ENCODE measurements at regions not wholly inside any gene's neighbourhood (a gene's known extent, or its start where the extent isn't known, plus 50 kb on each side); places are given as distances from the start of the nearest gene placed in this dataset.

DNA sequence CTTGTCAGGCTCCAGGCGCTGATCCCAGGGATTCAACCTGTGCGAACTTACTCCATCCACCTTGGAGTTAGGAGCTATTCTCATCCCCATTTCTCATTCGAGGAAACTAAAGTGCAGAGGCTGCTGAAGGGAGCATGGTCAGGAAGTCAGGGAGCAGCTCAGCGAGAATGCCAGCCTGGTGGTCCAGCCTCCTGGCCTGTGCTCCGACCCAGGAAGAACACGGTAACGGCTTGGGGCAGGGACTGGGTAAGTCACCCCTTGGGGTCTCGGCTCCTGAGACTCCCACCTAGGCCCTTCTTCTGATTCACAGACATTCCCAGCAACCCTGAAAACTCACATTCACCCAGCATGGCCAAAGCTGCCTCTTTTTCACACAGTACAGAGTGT is 132.8 kb downstream of the CRYBB2 start:
- H3K4me3 ChIP-seq (ENCODE audit: low read depth, low read length): no peak overlapping the region
- DNase-seq (ENCODE audit: low read depth): no peak
- TF ChIP-seq, protein P1, sequence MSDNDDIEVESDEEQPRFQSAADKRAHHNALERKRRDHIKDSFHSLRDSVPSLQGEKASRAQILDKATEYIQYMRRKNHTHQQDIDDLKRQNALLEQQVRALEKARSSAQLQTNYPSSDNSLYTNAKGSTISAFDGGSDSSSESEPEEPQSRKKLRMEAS (IDR thresholded peaks at IDR 0.05; ENCODE audit: low read depth, low read length): no peak
- no peak for TF ChIP-seq POLR2A (IDR thresholded peaks at IDR 0.05; ENCODE audit: extremely low read depth, insufficient read length)
- TF ChIP-seq, protein P2, sequence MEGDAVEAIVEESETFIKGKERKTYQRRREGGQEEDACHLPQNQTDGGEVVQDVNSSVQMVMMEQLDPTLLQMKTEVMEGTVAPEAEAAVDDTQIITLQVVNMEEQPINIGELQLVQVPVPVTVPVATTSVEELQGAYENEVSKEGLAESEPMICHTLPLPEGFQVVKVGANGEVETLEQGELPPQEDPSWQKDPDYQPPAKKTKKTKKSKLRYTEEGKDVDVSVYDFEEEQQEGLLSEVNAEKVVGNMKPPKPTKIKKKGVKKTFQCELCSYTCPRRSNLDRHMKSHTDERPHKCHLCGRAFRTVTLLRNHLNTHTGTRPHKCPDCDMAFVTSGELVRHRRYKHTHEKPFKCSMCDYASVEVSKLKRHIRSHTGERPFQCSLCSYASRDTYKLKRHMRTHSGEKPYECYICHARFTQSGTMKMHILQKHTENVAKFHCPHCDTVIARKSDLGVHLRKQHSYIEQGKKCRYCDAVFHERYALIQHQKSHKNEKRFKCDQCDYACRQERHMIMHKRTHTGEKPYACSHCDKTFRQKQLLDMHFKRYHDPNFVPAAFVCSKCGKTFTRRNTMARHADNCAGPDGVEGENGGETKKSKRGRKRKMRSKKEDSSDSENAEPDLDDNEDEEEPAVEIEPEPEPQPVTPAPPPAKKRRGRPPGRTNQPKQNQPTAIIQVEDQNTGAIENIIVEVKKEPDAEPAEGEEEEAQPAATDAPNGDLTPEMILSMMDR (IDR thresholded peaks at IDR 0.05; ENCODE audit: low read depth, low read length): no peak
- TF ChIP-seq MYC (IDR thresholded peaks at IDR 0.05; ENCODE audit: low read depth, low read length): no peak

DNA sequence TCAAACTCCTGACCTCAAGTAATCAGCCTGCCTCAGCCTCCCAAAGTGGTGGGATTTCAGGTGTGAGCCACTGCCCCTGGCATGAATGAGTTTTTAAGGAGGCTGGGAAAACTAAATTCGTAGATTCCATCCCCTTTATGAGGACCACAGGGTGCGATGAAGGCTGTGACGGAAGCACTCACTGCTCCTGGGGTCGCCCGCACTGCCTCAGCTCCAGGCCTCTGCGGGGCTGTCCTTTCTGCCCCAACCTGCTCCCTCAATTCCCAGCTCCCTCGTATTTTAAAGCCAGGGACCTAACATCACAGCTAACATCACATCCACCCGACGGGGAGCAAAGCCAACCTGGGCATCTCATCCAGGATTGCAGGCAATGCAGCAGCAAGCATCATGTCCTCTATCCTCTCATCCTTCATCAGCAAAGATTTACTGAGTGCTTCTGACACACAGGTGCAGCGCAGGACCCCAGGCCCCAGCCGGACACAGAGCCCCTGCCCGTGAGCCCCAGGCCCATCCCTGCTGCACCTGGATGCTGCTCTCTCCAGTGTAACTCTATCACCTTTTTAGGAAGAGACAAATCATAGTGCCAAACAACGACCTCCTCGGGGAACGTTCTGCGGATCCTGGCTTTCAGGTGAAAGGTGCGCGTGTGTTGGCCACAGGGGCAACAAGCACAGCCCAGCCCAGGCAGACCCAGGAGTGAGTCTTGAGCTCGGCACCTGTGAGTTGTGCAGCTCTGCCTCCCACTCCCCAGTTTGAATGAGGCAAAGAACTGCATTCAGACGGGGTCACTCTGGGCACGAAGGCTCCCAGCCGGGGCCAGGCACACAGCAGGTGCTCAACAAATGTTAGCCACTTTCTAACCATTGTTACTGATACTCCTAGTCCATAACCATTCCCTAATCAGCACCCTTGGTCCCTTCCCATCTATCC is 134.3 kb downstream of the CRYBB2 start:
- DNase-seq (ENCODE audit: low read depth): no peak
- TF ChIP-seq, protein P1 (IDR thresholded peaks at IDR 0.05; ENCODE audit: low read depth, low read length): no peak
- TF ChIP-seq, protein P2 (IDR thresholded peaks at IDR 0.05; ENCODE audit: low read depth, low read length): no peak
- TF ChIP-seq MYC (IDR thresholded peaks at IDR 0.05; ENCODE audit: low read depth, low read length) (no peak), POLR2A (IDR thresholded peaks at IDR 0.05; ENCODE audit: extremely low read depth, insufficient read length) (no peak)
- no peak overlapping the region for H3K4me3 ChIP-seq (ENCODE audit: low read depth, low read length)

DNA sequence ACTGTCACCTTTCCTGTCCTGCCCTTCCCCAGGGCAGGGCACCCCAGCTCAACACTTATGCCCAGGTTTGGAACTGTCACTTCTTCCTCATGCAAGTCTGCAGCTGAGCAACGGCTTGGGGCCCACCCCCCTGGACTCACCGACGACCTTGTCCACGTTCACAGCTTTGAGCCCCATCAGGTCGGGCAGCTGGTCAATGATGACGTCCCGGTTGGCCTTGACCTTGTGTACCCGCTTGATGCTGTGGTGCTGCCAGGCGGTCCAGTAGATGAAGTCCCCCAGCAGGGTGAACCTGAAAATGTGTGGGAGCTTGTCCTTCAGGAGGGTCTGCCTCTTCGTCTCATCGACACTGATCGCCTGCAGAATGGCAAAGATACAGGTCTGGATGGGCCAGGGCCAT is 135.0 kb downstream of the CRYBB2 start:
- no peak for DNase-seq (ENCODE audit: low read depth)
- TF ChIP-seq POLR2A (IDR thresholded peaks at IDR 0.05; ENCODE audit: extremely low read depth, insufficient read length) (no peak), MYC (IDR thresholded peaks at IDR 0.05; ENCODE audit: low read depth, low read length) (no peak)
- TF ChIP-seq, protein P2 (IDR thresholded peaks at IDR 0.05; ENCODE audit: low read depth, low read length): no peak
- TF ChIP-seq, protein P1 (IDR thresholded peaks at IDR 0.05; ENCODE audit: low read depth, low read length): no peak
- no peak overlapping the region for H3K4me3 ChIP-seq (ENCODE audit: low read depth, low read length)

DNA sequence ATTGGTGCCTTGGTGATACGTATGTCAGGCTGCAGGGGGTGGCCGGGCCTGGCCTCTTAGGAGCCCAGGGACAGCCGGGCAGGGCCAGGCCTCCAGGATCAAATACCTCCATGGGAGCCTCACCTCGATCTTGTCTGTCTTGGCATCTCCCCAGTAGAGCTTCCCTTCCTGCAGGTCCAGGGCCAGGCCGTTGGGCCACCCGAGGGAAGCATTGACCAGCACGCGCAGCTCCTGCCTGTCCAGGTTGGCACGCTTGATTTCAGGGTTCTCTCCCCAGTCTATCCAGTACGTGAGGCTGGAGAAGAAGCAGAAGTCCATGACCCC is 137.7 kb downstream of the CRYBB2 start:
- no peak overlapping the region for H3K4me3 ChIP-seq (ENCODE audit: low read depth, low read length)
- no peak for DNase-seq (ENCODE audit: low read depth)
- TF ChIP-seq MYC (IDR thresholded peaks at IDR 0.05; ENCODE audit: low read depth, low read length) (no peak), POLR2A (IDR thresholded peaks at IDR 0.05; ENCODE audit: extremely low read depth, insufficient read length) (no peak)
- TF ChIP-seq, protein P1 (IDR thresholded peaks at IDR 0.05; ENCODE audit: low read depth, low read length): no peak
- TF ChIP-seq, protein P2 (IDR thresholded peaks at IDR 0.05; ENCODE audit: low read depth, low read length): no peak

DNA sequence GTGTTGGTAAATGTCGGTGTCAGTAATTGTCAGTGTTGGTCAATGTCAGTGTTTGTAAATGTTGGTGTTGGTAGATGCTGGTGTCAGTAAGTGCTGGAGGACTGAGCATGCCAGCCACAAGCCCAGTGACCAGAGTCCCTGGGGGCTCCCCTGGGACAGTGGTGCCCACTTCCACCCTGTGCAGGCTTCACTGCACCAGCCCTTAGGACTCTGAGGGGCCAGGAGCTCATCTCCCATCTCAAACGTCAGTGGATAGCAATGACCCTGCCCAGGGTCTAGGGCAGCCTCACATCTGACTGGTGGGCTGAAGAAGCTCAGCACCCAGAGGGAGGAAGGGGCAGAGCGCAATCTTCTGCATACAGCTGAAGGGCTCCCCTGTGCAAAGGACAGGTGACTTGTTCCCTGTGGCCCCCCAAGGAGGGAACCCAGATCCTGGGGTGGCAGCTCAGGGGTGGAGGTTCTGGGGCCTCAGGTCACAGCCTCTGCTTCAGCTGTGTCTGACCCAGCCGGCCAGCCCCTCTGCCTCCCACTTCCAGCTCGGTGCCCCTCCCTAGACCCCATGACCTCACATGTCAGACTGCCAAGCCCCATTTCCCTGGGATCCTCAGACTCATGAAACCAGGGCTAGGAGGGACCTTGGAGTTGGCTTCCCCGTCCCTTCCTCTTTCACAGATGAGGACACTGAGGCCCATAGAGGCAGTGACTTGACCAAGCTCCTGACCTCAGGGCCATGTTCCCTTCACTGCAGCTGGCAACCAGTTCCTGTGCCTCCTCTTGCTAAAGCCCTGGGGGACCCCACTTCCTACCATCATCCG is 138.4 kb downstream of the CRYBB2 start:
- no peak overlapping the region for H3K4me3 ChIP-seq (ENCODE audit: low read depth, low read length)
- no peak for DNase-seq (ENCODE audit: low read depth)
- TF ChIP-seq, protein P1 (IDR thresholded peaks at IDR 0.05; ENCODE audit: low read depth, low read length): no peak
- no peak for TF ChIP-seq MYC (IDR thresholded peaks at IDR 0.05; ENCODE audit: low read depth, low read length)
- TF ChIP-seq, protein P2 (IDR thresholded peaks at IDR 0.05; ENCODE audit: low read depth, low read length): no peak
- TF ChIP-seq POLR2A (IDR thresholded peaks at IDR 0.05; ENCODE audit: extremely low read depth, insufficient read length): no peak
